Neutrophil (primary cell): ENCODE measurements at regions not wholly inside any gene's neighbourhood (a gene's known extent, or its start where the extent isn't known, plus 50 kb on each side); places are given as distances from the start of the nearest gene placed in this dataset.
"Not testable (repeated sequence)": the region's sequence is repeated elsewhere in the genome, so short reads cannot be mapped to it uniquely, and the experiment has no call there.

Source experiments
- H3K27ac ChIP-seq: fragments of 200-600 bp; sonication (generic); 2 replicates; pipeline ENCODE4 v1.5.1; 2016; ENCODE audit warnings: mild to moderate bottlenecking, moderate library complexity
- H3K27me3 ChIP-seq: fragments of 200-600 bp; sonication (generic); 2 replicates; pipeline ENCODE4 v1.6.0; 2016; ENCODE audit warnings: mild to moderate bottlenecking
- H3K36me3 ChIP-seq: fragments of 200-600 bp; sonication (generic); 2 replicates; pipeline ENCODE4 v1.5.1; 2017
- H3K4me1 ChIP-seq, 2 experiments: fragments of 200-600 bp in 1 of 2; sonication (generic) in 1 of 2; 1 replicate in 1 of 2; 2 replicates in 1 of 2; pipeline versions ENCODE4 v1.5.1 to v1.6.1; 2013 to 2016; ENCODE audit warnings: low read depth in 1 of 2, low read length in 1 of 2, mild to moderate bottlenecking in 1 of 2, moderate library complexity in 1 of 2; ENCODE audit not compliant: control insufficient read depth in 1 of 2, insufficient read depth in 1 of 2
- H3K4me3 ChIP-seq, 2 experiments: fragments of 200-600 bp in 1 of 2; sonication (generic) in 1 of 2; 1 replicate in 1 of 2; 2 replicates in 1 of 2; pipeline ENCODE4 v1.5.1; 2013 to 2016; ENCODE audit warnings: low read depth in 1 of 2, low read length in 1 of 2, mild to moderate bottlenecking in 1 of 2, moderate library complexity in 1 of 2
- H3K9me3 ChIP-seq: fragments of 200-600 bp; sonication (generic); 2 replicates; pipeline ENCODE4 v1.5.1; 2016
- CTCF ChIP-seq: fragments of 200-600 bp; sonication (generic); IDR thresholded peaks from 2 replicates; pipeline ENCODE4 v1.5.1; 2016; ENCODE audit warnings: antibody characterized with exemption

- TF ChIP-seq CTCF, result no peak
- Histone ChIP-seq H3K27me3 (no peaks in the 10 kb centered on the region), H3K4me1 (no peaks in the 10 kb centered on the region), H3K36me3 (no peaks in the 10 kb centered on the region), H3K27ac (no peak overlapping the region), H3K4me3 (no peak overlapping the region), H3K9me3 (no peaks in the 10 kb centered on the region)
Measured at GRCh38 chr5:54794135-54794975, 191.0 kb downstream of the ESM1 start.

GRCh38 chr5:54793468-54794134 is 191.8 kb downstream of the ESM1 start:
- H3K9me3 ChIP-seq, result no peaks in the 10 kb centered on the region
- no peaks in the 10 kb centered on the region for H3K4me1 ChIP-seq
- H3K4me3 ChIP-seq, result no peak overlapping the region
- no peaks in the 10 kb centered on the region for H3K36me3 ChIP-seq
- H3K27ac ChIP-seq, result no peak overlapping the region
- TF ChIP-seq CTCF, result no peak
- H3K27me3 ChIP-seq, result no peaks in the 10 kb centered on the region

GRCh38 chr5:54792611-54793404 is 192.6 kb downstream of the ESM1 start:
- Histone ChIP-seq H3K9me3 (no peaks in the 10 kb centered on the region), H3K4me3 (no peak overlapping the region), H3K27ac (no peak overlapping the region), H3K27me3 (no peaks in the 10 kb centered on the region), H3K4me1 (no peaks in the 10 kb centered on the region), H3K36me3 (no peaks in the 10 kb centered on the region)
- no peak for TF ChIP-seq CTCF

GRCh38 chr5:54787910-54788309 is 197.5 kb downstream of the ESM1 start:
- not testable (repeated sequence) for H3K27me3 ChIP-seq, H3K4me3 ChIP-seq, H3K4me1 ChIP-seq, H3K27ac ChIP-seq, H3K36me3 ChIP-seq, H3K9me3 ChIP-seq

- TF ChIP-seq CTCF, result no peak
- Histone ChIP-seq H3K4me1 (no peaks in the 10 kb centered on the region), H3K4me3 (no peak overlapping the region), H3K9me3 (no peaks in the 10 kb centered on the region), H3K27me3 (no peaks in the 10 kb centered on the region), H3K36me3 (no peaks in the 10 kb centered on the region), H3K27ac (peak overlapping the region; percentile 48)
Measured at GRCh38 chr5:54785729-54786591, 199.4 kb downstream of the ESM1 start.
